ENCODE measurements at regions not wholly inside any gene's neighbourhood (a gene's known extent, or its start where the extent isn't known, plus 50 kb on each side); places are given as distances from the start of the nearest gene placed in this dataset.

DNA sequence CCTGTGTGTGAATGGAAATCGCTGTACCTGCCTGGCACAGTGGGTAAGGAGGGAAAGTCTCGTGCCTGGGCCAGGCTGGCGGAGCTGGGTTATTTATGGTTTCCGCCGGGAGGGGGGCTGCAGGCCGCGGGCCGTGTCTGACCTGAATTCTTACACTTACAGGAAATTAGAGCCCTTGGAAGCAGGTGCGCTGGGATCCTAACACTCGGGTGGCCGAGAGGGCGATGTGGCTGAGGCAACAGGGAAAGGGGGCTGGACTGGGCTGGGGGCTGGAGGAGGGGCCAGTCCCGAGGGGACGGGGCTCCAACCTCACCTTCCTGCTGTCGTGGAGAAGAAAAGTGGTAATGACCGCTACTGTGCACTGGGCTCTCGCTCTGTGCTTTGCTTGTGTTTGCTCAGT is 109.4 kb upstream of the WNT4 start:
- no peaks in the 10 kb centered on the region for H3K27me3 ChIP-seq
- DNase-seq: no peak
- TF ChIP-seq, protein P1, sequence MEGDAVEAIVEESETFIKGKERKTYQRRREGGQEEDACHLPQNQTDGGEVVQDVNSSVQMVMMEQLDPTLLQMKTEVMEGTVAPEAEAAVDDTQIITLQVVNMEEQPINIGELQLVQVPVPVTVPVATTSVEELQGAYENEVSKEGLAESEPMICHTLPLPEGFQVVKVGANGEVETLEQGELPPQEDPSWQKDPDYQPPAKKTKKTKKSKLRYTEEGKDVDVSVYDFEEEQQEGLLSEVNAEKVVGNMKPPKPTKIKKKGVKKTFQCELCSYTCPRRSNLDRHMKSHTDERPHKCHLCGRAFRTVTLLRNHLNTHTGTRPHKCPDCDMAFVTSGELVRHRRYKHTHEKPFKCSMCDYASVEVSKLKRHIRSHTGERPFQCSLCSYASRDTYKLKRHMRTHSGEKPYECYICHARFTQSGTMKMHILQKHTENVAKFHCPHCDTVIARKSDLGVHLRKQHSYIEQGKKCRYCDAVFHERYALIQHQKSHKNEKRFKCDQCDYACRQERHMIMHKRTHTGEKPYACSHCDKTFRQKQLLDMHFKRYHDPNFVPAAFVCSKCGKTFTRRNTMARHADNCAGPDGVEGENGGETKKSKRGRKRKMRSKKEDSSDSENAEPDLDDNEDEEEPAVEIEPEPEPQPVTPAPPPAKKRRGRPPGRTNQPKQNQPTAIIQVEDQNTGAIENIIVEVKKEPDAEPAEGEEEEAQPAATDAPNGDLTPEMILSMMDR (IDR thresholded peaks at IDR 0.05; ENCODE audit: low read depth, low read length): no peak
- no peak overlapping the region for H3K4me3 ChIP-seq (ENCODE audit: low read depth, low read length)
- no peaks in the 10 kb centered on the region for H3K36me3 ChIP-seq
- no peaks in the 10 kb centered on the region for H3K4me1 ChIP-seq
- no peaks in the 10 kb centered on the region for H3K9me3 ChIP-seq

DNA sequence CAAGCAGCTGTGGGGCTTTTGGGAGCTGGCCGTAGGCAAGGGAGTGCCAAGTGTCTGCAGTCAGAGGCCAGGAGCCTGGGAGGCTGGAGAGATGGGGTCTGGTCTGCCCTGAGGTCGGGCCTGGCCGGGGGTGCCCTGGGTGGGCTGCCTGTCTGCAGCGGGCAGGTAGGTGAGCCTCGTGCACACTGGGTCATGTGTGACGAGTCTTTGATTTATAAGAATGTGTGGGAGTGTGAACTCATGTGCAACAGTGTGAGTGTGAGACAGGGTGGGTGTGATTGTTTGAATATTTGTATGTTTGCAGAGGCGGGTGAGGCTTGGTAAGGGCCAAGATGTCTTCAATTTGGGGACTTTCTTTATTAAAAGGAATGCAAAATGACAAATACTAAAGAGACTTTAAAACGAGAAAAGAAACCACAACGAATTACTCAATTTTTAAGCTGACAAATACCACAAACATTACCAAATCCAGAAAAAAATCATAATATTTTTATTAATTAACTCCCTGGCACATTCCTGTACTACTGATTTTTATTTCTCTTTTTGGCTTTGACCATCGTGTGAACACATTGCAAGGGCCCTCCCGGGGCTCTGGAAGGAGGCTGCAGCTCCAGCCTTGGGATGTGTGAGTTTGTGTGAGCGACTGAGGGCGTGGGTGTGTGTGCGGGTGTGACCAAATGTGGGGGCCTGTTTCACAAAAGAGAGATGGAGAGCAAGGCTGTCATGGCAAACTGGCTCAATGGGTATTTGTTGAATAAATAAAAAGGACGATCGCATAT is 110.3 kb upstream of the WNT4 start:
- no peak overlapping the region for H3K4me3 ChIP-seq (ENCODE audit: low read depth, low read length)
- no peaks in the 10 kb centered on the region for H3K36me3 ChIP-seq
- no peaks in the 10 kb centered on the region for H3K9me3 ChIP-seq
- no peaks in the 10 kb centered on the region for H3K27me3 ChIP-seq
- DNase-seq: no peak
- TF ChIP-seq, protein P1 (IDR thresholded peaks at IDR 0.05; ENCODE audit: low read depth, low read length): no peak
- no peaks in the 10 kb centered on the region for H3K4me1 ChIP-seq

DNA sequence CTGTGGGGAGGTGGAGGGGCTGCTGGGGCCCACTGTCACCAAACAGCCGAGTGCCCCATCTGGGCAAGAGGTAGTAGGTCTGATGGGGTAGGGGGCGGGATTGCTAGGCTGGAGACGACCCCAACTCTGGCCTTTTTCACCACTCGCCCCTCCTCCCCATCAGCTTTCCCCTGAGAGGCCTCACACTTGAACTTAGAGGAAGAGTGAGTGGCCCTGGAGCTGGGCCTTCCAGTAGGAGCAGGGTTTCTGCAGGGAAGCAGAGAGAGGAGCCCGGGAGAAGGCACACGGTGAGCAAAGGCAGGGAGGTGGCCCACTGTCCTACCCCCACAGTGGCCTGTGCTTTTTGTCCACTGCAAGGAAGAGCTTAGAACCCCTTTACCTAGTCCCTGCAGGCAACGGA is 111.9 kb upstream of the WNT4 start:
- no peak overlapping the region for H3K4me3 ChIP-seq (ENCODE audit: low read depth, low read length)
- no peaks in the 10 kb centered on the region for H3K36me3 ChIP-seq
- TF ChIP-seq, protein P1 (IDR thresholded peaks at IDR 0.05; ENCODE audit: low read depth, low read length): no peak
- H3K9me3 ChIP-seq: no peaks in the 10 kb centered on the region
- no peak for DNase-seq
- H3K4me1 ChIP-seq: no peaks in the 10 kb centered on the region
- no peaks in the 10 kb centered on the region for H3K27me3 ChIP-seq

DNA sequence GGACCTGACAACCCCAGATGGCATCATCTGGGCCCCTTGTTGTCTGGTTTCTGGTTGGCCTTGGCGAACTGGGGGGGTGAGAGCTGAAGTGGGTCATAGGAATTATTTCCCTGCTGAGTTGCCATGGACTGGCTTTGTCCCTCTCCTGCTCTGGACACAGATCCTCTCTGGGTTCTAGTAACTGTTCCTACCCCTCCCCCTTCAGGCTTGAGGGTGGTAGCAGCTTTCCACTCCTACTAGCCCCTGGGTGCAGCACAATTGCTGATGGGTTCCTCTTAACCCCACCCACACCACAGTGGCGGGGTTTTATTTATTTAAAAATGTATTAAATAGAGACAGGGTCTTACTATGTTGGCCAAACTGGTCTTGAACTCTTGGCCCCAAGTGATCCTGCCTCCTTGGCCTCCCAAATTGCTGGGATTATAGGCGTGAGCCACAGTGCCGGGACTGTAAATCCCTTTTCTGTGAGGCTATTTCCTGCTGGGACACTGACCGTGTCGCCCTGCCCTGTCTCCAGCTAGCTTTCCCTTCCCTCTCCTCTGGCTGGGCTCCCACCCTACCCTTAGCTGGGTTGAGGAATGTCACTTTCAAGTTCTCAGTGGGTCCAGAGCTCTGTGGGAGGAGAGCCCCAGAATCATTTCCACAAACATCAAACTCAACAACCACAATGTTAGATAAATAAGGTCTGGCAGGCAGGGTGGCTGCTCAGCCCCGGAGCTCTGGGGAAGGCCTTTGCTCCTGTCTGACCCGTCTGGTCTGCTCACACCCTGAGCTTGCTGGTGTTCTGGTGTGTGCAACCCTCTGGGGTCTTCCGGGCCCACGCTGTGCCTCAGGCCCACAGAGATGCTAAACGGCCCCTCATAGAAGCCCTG is 112.7 kb upstream of the WNT4 start:
- DNase-seq: no peak
- TF ChIP-seq, protein P1 (IDR thresholded peaks at IDR 0.05; ENCODE audit: low read depth, low read length): no peak
- no peaks in the 10 kb centered on the region for H3K9me3 ChIP-seq
- H3K4me3 ChIP-seq (ENCODE audit: low read depth, low read length): no peak overlapping the region
- no peaks in the 10 kb centered on the region for H3K4me1 ChIP-seq
- H3K27me3 ChIP-seq: no peaks in the 10 kb centered on the region
- no peaks in the 10 kb centered on the region for H3K36me3 ChIP-seq

DNA sequence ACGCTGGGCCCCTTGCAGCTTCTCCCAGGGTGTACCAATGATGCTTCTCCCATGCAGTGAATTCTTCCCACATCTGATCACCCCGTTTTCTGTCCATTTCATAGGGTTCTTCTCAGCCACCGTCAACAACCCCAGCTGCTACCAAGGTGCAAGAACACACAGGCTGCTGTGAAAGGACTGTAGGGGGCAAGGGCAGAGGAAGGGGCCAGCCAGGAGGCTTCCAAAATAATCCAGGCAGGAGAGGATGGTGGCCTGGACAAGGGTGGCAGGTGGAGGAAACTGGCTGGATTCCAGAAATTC is 113.3 kb upstream of the WNT4 start:
- no peak overlapping the region for H3K4me3 ChIP-seq (ENCODE audit: low read depth, low read length)
- TF ChIP-seq, protein P1 (IDR thresholded peaks at IDR 0.05; ENCODE audit: low read depth, low read length): no peak
- H3K27me3 ChIP-seq: no peaks in the 10 kb centered on the region
- no peaks in the 10 kb centered on the region for H3K36me3 ChIP-seq
- H3K9me3 ChIP-seq: no peaks in the 10 kb centered on the region
- H3K4me1 ChIP-seq: no peaks in the 10 kb centered on the region
- DNase-seq: no peak

Data from BE2C (cell line).